GM23338 (cell line): ENCODE measurements at regions not wholly inside any gene's neighbourhood (a gene's known extent, or its start where the extent isn't known, plus 50 kb on each side); places are given as distances from the start of the nearest gene placed in this dataset.

Experiments
- ATAC-seq: fragments of 200-7000 bp; cut with Tn5 transposase; 3 replicates; pipeline ENCODE4 v1.9.1; 2020
- DNase-seq: peaks from one replicate; pipeline ENCODE4 v3.0.0-alpha.2; 2015; ENCODE audit warnings: low spot score
- H2AFZ ChIP-seq: fragments of 200-600 bp; sonication (generic); 2 replicates; pipeline ENCODE4 v1.8.0; 2016; ENCODE audit warnings: antibody characterized with exemption, mild to moderate bottlenecking, moderate library complexity
- H3F3A ChIP-seq: fragments of 200-600 bp; sonication (generic); replicated peaks from 2 replicates; pipeline ENCODE4 v1.8.0; 2017; ENCODE audit warnings: antibody characterized with exemption, mixed run types, low read depth
- H3K27ac ChIP-seq: fragments of 200-600 bp; sonication (generic); 2 replicates; pipeline ENCODE4 v1.6.1; 2016; ENCODE audit warnings: low read depth
- H3K27me3 ChIP-seq: fragments of 200-600 bp; sonication (generic); 2 replicates; pipeline ENCODE4 v1.8.0; 2016; ENCODE audit warnings: mild to moderate bottlenecking, mixed run types, moderate library complexity; ENCODE audit not compliant: insufficient read depth
- H3K36me3 ChIP-seq: fragments of 200-600 bp; sonication (generic); 2 replicates; pipeline ENCODE4 v1.8.0; 2016; ENCODE audit warnings: mild to moderate bottlenecking; ENCODE audit not compliant: insufficient read depth
- H3K4me1 ChIP-seq: fragments of 200-600 bp; sonication (generic); 2 replicates; pipeline ENCODE4 v1.8.0; 2016; ENCODE audit warnings: mild to moderate bottlenecking, moderate library complexity; ENCODE audit not compliant: insufficient read depth
- H3K4me2 ChIP-seq: fragments of 200-600 bp; sonication (generic); 2 replicates; pipeline ENCODE4 v1.7.1; 2017; ENCODE audit warnings: mixed run types
- H3K4me3 ChIP-seq: fragments of 200-600 bp; sonication (generic); 2 replicates; pipeline ENCODE4 v1.6.1; 2016; ENCODE audit warnings: mixed run types
- H3K79me2 ChIP-seq: fragments of 200-600 bp; sonication (generic); replicated peaks from 2 replicates; pipeline ENCODE4 v1.8.0; 2017; ENCODE audit warnings: mild to moderate bottlenecking; ENCODE audit not compliant: insufficient read depth
- H3K9me2 ChIP-seq: fragments of 200-600 bp; sonication (generic); 2 replicates; pipeline ENCODE4 v1.8.0; 2017; ENCODE audit not compliant: insufficient read depth
- H4K20me1 ChIP-seq: fragments of 200-600 bp; sonication (generic); replicated peaks from 2 replicates; pipeline ENCODE4 v1.8.0; 2017; ENCODE audit warnings: mild to moderate bottlenecking; ENCODE audit not compliant: insufficient read depth
- H3K27ac Mint-ChIP-seq: 2 replicates; pipeline ENCODE4 v1.8.0; 2020; ENCODE audit warnings: inconsistent platforms, mild to moderate bottlenecking, moderate library complexity, mixed read lengths
- H3K27me3 Mint-ChIP-seq: 3 replicates; pipeline ENCODE4 v1.8.0; 2022; ENCODE audit warnings: low read depth, mild to moderate bottlenecking, moderate library complexity, mixed read lengths, inconsistent platforms; ENCODE audit not compliant: insufficient read depth, poor library complexity
- H3K36me3 Mint-ChIP-seq: 3 replicates; pipeline ENCODE4 v1.8.0; 2021; ENCODE audit warnings: low read depth, mild to moderate bottlenecking, inconsistent platforms, moderate library complexity, mixed read lengths
- H3K4me1 Mint-ChIP-seq: 3 replicates; pipeline ENCODE4 v1.8.0; 2020; ENCODE audit warnings: mild to moderate bottlenecking, inconsistent platforms, mixed read lengths
- H3K4me3 Mint-ChIP-seq: 3 replicates; pipeline ENCODE4 v1.8.0; 2021; ENCODE audit warnings: moderate library complexity, mild to moderate bottlenecking, inconsistent platforms, mixed read lengths
- H3K9me3 Mint-ChIP-seq: 3 replicates; pipeline ENCODE4 v1.8.0; 2020; ENCODE audit warnings: moderate library complexity, mild to moderate bottlenecking, inconsistent platforms, mixed read lengths
- CREB1 ChIP-seq: fragments of 250-450 bp; sonication (Bioruptor Pico); IDR thresholded peaks from 2 replicates; pipeline ENCODE4 v1.5.0; 2020; ENCODE audit warnings: low read depth, mild to moderate bottlenecking, moderate library complexity
- EZH2 ChIP-seq: fragments of 200-600 bp; sonication (generic); IDR thresholded peaks from one replicate; pipeline ENCODE4 v1.8.0; 2017; ENCODE audit warnings: antibody characterized with exemption, mild to moderate bottlenecking, low read depth; ENCODE audit not compliant: unreplicated experiment
- EZH2phosphoT487 ChIP-seq: fragments of 200-600 bp; sonication (generic); IDR thresholded peaks from one replicate; pipeline ENCODE4 v1.8.1; 2018; ENCODE audit warnings: antibody characterized with exemption; ENCODE audit not compliant: unreplicated experiment
- NANOG ChIP-seq: IDR thresholded peaks from 2 replicates; pipeline ENCODE4 v1.6.1; 2016; ENCODE audit warnings: antibody characterized with exemption, borderline replicate concordance
- POLR2AphosphoS5 ChIP-seq: IDR thresholded peaks from 2 replicates; pipeline ENCODE4 v1.6.1; 2016; ENCODE audit warnings: antibody characterized with exemption, low read depth
- REST ChIP-seq: IDR thresholded peaks from one replicate; pipeline ENCODE4 v1.6.1; 2018; ENCODE audit warnings: antibody characterized with exemption; ENCODE audit not compliant: unreplicated experiment
- STAT1 ChIP-seq: IDR thresholded peaks from one replicate; pipeline ENCODE4 v1.6.1; 2016; ENCODE audit warnings: antibody characterized with exemption; ENCODE audit not compliant: unreplicated experiment
- ZNF114 ChIP-seq: fragments of 250-450 bp; sonication (Bioruptor Pico); IDR thresholded peaks from 2 replicates; pipeline ENCODE4 v1.5.0; 2020; ENCODE audit warnings: mild to moderate bottlenecking, moderate library complexity
- ZNF331 ChIP-seq: fragments of 250-450 bp; sonication (Bioruptor Pico); IDR thresholded peaks from 2 replicates; pipeline ENCODE4 v1.5.0; 2020; ENCODE audit warnings: low read depth, mild to moderate bottlenecking, moderate library complexity
- TF ChIP-seq, protein P1 (sequence below): fragments of 250-450 bp; sonication (Bioruptor Pico); IDR thresholded peaks from 2 replicates; pipeline ENCODE4 v1.5.0; 2020; ENCODE audit warnings: mild to moderate bottlenecking, moderate library complexity

- TF ChIP-seq EZH2: no peak
- TF ChIP-seq, protein P1, sequence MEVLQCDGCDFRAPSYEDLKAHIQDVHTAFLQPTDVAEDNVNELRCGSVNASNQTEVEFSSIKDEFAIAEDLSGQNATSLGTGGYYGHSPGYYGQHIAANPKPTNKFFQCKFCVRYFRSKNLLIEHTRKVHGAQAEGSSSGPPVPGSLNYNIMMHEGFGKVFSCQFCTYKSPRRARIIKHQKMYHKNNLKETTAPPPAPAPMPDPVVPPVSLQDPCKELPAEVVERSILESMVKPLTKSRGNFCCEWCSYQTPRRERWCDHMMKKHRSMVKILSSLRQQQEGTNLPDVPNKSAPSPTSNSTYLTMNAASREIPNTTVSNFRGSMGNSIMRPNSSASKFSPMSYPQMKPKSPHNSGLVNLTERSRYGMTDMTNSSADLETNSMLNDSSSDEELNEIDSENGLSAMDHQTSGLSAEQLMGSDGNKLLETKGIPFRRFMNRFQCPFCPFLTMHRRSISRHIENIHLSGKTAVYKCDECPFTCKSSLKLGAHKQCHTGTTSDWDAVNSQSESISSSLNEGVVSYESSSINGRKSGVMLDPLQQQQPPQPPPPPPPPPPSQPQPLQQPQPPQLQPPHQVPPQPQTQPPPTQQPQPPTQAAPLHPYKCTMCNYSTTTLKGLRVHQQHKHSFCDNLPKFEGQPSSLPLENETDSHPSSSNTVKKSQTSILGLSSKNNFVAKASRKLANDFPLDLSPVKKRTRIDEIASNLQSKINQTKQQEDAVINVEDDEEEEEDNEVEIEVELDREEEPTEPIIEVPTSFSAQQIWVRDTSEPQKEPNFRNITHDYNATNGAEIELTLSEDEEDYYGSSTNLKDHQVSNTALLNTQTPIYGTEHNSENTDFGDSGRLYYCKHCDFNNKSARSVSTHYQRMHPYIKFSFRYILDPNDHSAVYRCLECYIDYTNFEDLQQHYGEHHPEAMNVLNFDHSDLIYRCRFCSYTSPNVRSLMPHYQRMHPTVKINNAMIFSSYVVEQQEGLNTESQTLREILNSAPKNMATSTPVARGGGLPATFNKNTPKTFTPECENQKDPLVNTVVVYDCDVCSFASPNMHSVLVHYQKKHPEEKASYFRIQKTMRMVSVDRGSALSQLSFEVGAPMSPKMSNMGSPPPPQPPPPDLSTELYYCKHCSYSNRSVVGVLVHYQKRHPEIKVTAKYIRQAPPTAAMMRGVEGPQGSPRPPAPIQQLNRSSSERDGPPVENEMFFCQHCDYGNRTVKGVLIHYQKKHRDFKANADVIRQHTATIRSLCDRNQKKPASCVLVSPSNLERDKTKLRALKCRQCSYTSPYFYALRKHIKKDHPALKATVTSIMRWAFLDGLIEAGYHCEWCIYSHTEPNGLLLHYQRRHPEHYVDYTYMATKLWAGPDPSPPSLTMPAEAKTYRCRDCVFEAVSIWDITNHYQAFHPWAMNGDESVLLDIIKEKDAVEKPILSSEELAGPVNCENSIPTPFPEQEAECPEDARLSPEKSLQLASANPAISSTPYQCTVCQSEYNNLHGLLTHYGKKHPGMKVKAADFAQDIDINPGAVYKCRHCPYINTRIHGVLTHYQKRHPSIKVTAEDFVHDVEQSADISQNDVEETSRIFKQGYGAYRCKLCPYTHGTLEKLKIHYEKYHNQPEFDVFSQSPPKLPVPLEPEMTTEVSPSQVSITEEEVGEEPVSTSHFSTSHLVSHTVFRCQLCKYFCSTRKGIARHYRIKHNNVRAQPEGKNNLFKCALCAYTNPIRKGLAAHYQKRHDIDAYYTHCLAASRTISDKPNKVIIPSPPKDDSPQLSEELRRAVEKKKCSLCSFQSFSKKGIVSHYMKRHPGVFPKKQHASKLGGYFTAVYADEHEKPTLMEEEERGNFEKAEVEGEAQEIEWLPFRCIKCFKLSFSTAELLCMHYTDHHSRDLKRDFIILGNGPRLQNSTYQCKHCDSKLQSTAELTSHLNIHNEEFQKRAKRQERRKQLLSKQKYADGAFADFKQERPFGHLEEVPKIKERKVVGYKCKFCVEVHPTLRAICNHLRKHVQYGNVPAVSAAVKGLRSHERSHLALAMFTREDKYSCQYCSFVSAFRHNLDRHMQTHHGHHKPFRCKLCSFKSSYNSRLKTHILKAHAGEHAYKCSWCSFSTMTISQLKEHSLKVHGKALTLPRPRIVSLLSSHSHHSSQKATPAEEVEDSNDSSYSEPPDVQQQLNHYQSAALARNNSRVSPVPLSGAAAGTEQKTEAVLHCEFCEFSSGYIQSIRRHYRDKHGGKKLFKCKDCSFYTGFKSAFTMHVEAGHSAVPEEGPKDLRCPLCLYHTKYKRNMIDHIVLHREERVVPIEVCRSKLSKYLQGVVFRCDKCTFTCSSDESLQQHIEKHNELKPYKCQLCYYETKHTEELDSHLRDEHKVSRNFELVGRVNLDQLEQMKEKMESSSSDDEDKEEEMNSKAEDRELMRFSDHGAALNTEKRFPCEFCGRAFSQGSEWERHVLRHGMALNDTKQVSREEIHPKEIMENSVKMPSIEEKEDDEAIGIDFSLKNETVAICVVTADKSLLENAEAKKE: no peak
- TF ChIP-seq POLR2AphosphoS5: no peak
- Histone ChIP-seq H3K4me2 (no peak overlapping the region), H3K9me2 (no peaks in the 10 kb centered on the region), H3F3A (no peaks in the 10 kb centered on the region), H2AFZ (no peak overlapping the region), H3K4me1 (no peaks in the 10 kb centered on the region), H4K20me1 (no peaks in the 10 kb centered on the region), H3K79me2 (no peaks in the 10 kb centered on the region), H3K36me3 (no peaks in the 10 kb centered on the region), H3K27ac (no peak overlapping the region), H3K4me3 (no peak overlapping the region), H3K27me3 (no peaks in the 10 kb centered on the region)
- Mint-ChIP-seq H3K4me1 (peaks cover 16% of the 10 kb centered on the region), H3K9me3 (no peaks in the 10 kb centered on the region), H3K27ac (no peak overlapping the region), H3K36me3 (no peaks in the 10 kb centered on the region), H3K4me3 (no peak overlapping the region), H3K27me3 (no peaks in the 10 kb centered on the region)
- ATAC-seq: no peak
- no peak for DNase-seq
Measured at GRCh38 chr7:85452674-85453073, 265.8 kb upstream of the SEMA3D start.

DNA sequence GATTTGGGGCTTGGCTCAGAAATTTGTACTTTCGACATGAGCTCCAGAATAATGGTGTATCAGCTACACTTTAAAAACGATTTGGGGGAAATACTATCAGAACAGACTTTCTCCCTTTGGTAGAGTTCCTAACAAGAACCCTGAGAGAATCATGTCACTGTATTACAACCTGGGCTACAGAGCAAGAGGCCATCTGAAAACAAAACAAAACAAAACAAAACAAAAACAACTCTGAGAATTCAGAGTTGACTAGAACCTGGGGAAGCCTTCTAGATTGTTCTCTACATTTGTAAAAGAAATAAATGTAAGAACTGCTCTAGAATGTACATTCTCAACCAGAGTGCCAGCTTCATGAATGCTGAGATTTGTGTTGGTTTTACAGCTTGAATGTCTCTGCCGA, 262.6 kb upstream of the SEMA3D start:
- Histone ChIP-seq H3K27ac (no peak overlapping the region), H3K4me2 (no peak overlapping the region), H3F3A (no peaks in the 10 kb centered on the region), H3K79me2 (no peaks in the 10 kb centered on the region), H3K36me3 (no peaks in the 10 kb centered on the region), H4K20me1 (no peaks in the 10 kb centered on the region), H3K4me1 (no peaks in the 10 kb centered on the region), H3K4me3 (no peak overlapping the region), H3K9me2 (no peaks in the 10 kb centered on the region), H2AFZ (no peak overlapping the region; the same call in 1 of the 2 replicates), H3K27me3 (no peaks in the 10 kb centered on the region)
- ATAC-seq (no peak), DNase-seq (no peak)
- Mint-ChIP-seq H3K4me3 (no peak overlapping the region), H3K27me3 (no peaks in the 10 kb centered on the region), H3K4me1 (peaks cover 16% of the 10 kb centered on the region), H3K9me3 (no peaks in the 10 kb centered on the region), H3K27ac (no peak overlapping the region), H3K36me3 (no peaks in the 10 kb centered on the region)
- no peak for TF ChIP-seq EZH2
- TF ChIP-seq ZNF331: no peak
- no peak for TF ChIP-seq REST
- no peak for TF ChIP-seq CREB1 (CRISPR knock-in tag)
- no peak for TF ChIP-seq NANOG
- no peak for TF ChIP-seq EZH2phosphoT487
- TF ChIP-seq ZNF114 (CRISPR knock-in tag): no peak
- no peak for TF ChIP-seq STAT1
